NCI-H1694 (cell line): ENCODE measurements at regions not wholly inside any gene's neighbourhood (a gene's known extent, or its start where the extent isn't known, plus 50 kb on each side); places are given as distances from the start of the nearest gene placed in this dataset.
A peak's percentile ranks its signal among the peaks of the same experiment; 100 is the strongest.

Experiments used
- DNase-seq: peaks from one replicate; lab custom pipeline; 2025; lab: John Stamatoyannopoulos, UW

DNA sequence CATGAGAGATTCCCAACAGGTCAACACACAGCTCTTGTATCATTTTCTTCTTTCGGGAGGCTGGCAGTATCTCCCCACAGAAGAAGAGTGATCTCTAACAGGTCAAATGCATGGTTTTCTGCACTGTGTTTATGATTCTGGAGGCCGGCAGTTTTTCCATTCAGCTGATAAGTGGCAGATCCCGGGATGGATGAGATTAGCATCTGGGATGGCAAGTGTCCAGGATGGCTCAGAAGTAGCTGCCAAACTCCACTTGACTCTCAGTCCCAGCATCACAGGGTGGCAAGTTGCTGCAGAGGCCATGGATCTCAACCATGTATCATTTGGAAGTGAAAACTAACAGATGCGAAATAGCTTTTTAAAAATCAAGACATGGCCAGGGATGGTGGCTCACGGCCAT is 97.8 kb upstream of the SLC44A1 start:
- no peak for DNase-seq

- no peak for DNase-seq
These were observed 97.2 kb upstream of the SLC44A1 start for GRCh38 chr9:105147110-105147871.

DNA sequence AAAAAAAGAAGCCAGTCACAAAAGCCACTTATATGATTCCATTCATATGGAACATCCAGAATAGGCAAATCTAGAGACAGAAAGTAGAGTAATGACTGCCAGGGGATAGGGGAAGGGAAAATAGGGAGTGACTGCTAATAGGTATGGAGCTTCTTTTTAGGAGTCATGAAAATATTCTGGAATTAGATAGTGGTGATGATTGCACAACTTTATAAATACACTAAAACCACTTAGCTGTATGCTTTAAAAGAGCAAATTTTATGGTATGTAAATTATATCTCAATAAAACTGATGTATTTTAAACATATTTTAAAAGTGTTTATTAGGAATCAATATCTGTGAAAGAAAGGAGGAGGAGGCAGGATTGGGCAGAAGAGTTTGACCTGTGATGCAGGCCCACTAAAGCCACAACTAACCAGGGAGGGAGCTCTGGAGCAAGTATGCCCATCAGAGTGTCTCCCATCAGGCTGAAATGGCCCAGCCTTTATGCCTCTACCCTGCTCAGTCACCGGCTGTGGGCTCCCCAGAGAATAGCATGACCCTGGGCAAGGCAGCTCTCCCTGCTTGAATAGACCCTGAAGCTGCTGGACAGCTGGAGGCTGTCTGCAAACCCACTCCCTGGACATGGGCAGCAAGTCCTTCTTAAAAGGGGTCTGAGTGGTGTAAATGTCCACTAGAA is 96.0 kb upstream of the SLC44A1 start:
- DNase-seq = no peak

GRCh38 chr9:105150991-105151685 is 93.3 kb upstream of the SLC44A1 start:
- no peak for DNase-seq

DNA sequence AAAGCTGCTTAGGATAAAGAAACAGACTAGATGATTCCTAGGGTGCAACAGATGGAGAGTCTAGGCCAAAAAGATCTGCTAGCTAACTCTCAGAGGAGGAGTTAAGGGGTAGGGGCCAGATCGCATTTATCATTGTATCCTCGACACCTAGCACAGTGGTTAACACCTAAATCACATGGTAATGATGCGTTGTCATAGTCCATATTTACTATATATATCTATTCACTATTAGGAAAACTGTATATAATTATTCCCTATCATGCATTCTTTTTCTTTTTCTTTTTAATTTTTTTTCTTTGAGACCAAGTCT is 92.8 kb upstream of the SLC44A1 start:
- DNase-seq = no peak

DNA sequence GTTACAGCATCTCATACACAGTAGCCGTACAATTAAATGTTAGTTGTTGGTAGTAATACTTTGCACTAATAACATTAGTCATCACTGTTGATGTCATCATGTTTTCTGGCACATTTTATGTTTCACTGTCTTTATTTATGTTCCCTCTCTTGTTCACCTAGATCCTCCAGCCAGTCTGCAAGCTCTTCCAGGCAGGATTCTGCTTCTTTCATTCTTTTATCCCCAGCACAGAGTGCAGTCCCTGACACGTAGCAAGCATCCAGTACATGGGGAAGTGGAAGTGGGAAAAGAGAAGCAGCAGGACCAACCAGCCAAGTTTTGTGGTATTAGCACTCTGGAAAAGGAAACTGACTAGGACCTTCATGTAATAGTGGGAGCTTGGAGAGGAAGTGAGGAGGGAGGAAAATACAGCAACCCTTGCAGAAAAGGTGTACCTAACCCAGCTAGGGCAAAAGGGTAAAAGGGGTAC is 89.7 kb upstream of the SLC44A1 start:
- no peak for DNase-seq

DNA sequence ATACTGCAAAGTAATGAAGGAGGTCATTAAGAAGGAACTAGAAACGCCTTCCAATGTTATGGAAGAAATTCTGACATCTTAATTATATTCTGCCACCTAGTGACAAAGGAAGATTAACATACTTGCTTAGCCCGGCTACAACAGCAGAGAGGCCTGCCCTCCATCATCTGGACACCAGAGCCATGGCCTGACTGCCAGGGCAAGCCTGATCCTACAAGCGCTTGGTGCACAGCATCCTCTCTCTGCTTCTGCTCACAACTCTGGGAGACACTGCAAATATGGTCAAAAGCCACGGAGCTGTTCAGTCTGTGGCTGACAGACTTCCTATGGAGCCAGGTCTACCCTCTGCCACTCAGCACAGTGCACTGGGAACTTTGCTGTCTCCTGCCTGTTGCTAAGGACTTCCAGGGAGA is 87.3 kb upstream of the SLC44A1 start:
- peak; percentile 13 for DNase-seq

DNA sequence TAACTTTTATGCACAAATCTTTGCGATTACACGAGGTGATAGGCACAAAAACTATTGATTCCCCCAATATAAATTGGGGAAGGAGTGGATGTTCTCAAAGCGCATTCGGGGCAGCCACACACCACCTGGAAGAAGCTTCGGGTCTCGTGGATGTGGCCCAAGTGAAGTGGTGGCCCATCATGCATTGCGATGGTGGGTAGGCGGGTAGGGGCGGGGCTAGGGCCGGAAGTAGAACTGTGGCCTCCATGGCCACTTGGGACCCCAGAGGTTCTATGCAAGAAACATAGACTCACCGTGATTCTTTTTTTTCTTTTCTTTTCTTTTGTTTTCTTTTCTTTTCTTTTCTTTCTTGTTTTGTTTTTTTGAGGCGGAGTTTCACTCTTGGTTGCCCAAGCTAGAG is 86.4 kb upstream of the SLC44A1 start:
- DNase-seq = no peak

DNA sequence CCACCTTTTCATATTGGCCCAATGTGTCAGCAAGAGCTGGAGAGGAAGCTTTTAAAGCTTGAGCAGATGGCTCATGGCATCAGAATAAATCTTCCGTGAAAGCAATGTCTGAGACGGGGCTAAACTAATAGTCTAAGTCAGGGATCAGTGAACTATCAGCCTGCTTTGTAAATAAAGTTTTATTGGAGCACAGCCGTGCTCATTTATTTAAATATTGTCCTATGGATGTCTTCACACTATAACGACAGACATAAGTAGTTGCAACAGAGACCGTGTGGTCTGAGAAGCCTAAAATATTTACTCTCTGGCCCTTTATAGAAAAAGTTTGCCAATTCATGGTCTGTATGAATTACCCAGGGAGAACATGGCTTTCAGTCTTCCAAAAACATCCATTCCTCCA is 85.6 kb upstream of the SLC44A1 start:
- no peak for DNase-seq

DNA sequence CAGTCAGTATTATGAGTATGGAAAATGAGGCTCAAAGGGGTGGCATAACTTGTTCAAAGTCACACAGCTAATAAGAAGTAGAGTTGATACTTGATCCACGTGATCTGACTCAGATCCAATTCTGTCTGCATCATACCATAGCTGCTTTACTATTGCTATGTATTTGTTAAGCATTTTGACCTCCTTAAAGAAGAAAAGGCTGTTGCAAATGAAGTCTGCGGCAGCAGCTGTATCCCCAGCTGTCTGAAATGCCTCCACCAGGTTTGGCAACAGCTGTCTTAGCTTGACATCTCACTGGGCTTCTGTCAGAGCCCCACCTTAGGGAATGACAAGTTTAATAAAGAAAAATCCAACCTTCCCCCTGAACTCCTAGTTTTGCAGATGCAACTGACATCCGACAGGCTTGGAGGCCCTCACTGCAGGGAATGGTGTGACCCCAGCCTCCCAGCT is 75.6 kb upstream of the SLC44A1 start:
- DNase-seq = no peak

DNA sequence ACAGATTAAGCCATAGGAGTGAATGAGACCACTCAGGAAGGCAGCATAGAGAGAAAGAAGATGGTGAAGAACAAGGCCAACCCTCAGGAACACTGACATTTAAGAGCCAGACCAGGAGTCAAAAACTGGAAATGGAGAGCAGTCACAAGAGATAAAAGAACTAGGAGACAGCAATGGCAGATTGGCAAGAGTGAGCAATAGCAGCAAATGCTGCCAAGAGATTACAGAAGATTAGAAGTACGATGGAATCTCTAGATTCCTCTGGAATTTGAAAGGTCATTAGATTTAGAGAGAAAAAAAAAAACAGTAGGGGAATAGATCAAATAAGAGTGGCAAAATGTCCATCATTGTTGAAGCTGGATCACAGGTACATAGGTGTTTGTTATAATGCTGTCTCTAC is 73.4 kb upstream of the SLC44A1 start:
- no peak for DNase-seq

DNA sequence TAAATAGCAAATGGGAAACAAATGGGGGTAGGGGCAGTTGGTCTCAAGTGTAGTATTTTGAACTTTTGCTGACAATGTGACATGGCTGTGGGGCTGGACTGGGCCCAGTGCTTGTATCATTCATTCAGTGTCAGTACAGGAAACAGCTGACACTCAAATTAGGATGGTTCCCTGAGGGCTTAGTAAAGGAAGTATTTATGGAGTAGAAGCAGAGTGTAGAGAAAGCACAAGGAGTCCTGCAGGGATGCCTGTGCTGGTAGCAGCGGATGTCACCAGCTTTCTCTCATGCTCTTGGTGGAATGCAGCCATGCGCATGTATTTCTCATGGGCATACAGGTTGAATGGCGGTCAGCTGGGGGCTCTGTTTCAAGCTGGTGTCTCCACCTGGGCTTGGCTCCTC is 72.9 kb upstream of the SLC44A1 start:
- DNase-seq = no peak

DNA sequence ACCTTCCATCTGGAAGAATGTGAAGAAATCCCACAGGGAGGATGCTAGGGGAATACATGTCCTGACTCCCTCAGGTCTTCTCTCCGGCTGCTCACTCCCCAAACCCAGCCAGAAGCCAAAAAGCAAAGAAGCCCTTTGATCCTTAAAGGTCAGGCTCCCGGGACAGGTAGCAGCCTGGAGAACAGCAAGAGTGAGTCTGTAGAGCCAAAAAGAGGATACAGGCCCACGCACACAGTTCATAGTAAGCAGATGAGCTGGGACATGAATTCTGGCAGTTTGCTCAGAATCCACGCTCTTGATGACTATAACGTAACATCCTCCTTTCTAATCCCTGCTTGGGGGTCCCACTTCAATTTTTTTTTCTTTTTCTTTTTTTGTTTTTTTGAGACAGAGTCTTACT is 72.0 kb upstream of the SLC44A1 start:
- DNase-seq = no peak

DNA sequence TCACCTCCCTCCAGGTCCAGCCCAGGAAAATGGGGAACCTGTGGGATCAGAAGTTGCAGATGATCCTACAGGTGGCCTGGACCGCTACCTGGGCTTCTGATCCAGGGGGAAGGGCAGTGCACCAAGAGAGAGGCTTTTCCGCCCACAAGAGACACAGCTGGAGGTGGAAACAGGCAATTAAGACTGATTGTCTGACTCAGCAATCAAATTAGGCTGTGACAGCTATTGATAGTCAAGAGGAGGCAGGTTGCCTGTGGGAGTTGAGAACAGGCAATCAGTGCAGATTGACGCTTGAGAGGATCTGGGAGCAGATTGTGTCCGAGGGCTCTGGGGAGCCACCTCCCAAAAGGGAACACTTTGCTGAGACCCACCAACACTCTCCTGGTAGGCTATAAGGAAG is 71.1 kb upstream of the SLC44A1 start:
- DNase-seq = no peak

GRCh38 chr9:105173826-105174225 is 70.6 kb upstream of the SLC44A1 start:
- no peak for DNase-seq

GRCh38 chr9:105176194-105176593 is 68.3 kb upstream of the SLC44A1 start:
- DNase-seq = no peak

- DNase-seq = no peak
These were observed 66.4 kb upstream of the SLC44A1 start for GRCh38 chr9:105178076-105178475.

DNA sequence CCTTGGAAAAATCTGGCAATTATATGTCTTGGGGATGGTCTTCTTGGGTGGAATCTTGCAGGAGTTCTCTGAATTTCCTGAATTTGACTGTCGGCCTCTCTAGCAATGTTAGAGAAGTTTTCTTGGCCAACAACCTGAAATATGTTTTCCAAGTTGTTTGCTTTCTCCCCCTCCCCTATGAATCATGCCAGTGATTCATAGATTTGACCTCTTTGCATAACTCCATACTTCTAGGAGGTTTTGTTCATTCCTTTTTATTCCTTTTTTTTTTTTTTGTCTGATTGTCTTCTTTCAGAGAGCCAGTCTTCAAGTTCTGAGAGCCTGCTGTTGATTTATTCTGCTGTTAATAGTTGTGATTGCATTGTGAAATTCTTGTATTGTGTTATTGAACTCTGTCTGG is 56.7 kb upstream of the SLC44A1 start:
- no peak for DNase-seq

- DNase-seq = no peak
These were observed 55.7 kb upstream of the SLC44A1 start for GRCh38 chr9:105188746-105189145.

GRCh38 chr9:105191508-105192121 is 52.8 kb upstream of the SLC44A1 start:
- no peak for DNase-seq

GRCh38 chr9:105193560-105193959 is 50.9 kb upstream of the SLC44A1 start:
- DNase-seq = no peak

- no peak for DNase-seq
These were observed 50.2 kb upstream of the SLC44A1 start for GRCh38 chr9:105194234-105194633.
